HG03025 (cell line): ENCODE measurements at regions not wholly inside any gene's neighbourhood (a gene's known extent, or its start where the extent isn't known, plus 50 kb on each side); places are given as distances from the start of the nearest gene placed in this dataset.

Experiments
- ATAC-seq: cut with Tn5 transposase; IDR thresholded peaks from one replicate; pipeline ENCODE4 v1.9.1; 2021; ENCODE audit warnings: mild to moderate bottlenecking, moderate library complexity; ENCODE audit not compliant: unreplicated experiment, low FRiP score

- no peak for ATAC-seq
These were observed 292.9 kb downstream of the TLE3 start for GRCh38 chr15:69804786-69805185.

DNA sequence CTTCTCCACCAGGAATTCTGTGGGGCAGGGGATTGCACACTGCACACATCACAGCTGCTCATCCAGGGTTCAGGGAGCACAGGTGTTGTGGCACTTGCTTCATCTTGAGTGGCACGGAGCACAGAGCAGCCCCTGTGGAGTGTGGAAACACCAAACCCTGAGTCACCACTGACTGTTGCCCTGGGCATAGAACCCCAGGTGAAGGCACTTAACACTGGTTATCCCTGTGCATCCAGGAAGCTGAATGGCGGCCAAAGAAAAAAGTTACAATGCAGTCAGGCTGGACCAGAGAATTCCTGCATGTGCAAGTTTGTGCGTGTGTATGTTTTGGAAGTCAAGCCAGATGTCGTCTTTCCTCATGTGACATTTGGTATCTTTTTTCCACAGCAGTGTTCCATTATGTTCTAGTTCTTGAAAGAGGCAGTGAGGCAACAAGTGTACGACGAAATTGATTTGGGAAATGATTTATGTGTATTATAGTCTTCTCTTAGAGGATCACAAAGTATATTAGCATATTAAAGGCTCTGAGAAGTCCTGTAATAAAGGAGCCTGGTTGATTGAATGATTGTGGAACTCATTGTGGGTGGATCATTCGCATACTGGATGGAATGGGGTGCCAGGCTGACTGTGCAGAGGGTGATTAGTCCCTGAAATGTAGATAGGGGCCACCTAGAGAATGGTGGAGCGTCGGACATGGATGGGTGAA is 292.3 kb downstream of the TLE3 start:
- ATAC-seq = no peak

DNA sequence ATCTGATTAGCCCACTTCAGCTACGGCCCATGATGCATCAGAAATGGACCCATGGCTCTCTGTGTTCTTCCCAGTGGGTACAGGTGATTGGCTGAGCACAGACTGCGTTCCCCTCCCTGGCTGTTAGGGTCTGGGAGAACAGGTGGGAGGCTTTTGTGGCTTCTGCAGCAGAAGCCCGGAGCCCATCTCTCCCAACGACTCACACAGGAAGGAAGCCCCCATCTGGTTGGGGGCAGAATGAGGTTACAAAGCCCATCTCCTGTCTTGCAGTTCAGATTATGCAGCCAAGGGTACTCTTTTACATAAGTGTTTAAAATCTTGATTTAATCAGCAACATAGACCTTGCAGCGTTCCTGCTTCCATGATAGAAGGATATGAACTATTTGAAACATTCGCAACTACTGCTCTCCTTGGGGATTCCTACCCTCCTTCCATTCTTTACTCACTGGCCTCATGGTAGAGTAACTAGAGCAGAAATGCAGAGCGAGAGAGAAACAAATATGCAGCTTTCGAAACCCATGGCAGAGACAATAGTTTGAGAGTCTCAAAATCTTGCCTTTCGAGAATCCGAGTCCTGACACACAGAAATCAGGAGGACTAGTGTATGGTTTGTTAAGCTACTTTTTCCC is 291.3 kb downstream of the TLE3 start:
- ATAC-seq = no peak

- no peak for ATAC-seq
These were observed 290.0 kb downstream of the TLE3 start for GRCh38 chr15:69807721-69808120.

GRCh38 chr15:69808756-69809155 is 289.0 kb downstream of the TLE3 start:
- ATAC-seq = no peak

GRCh38 chr15:69809421-69809820 is 288.3 kb downstream of the TLE3 start:
- ATAC-seq = no peak

DNA sequence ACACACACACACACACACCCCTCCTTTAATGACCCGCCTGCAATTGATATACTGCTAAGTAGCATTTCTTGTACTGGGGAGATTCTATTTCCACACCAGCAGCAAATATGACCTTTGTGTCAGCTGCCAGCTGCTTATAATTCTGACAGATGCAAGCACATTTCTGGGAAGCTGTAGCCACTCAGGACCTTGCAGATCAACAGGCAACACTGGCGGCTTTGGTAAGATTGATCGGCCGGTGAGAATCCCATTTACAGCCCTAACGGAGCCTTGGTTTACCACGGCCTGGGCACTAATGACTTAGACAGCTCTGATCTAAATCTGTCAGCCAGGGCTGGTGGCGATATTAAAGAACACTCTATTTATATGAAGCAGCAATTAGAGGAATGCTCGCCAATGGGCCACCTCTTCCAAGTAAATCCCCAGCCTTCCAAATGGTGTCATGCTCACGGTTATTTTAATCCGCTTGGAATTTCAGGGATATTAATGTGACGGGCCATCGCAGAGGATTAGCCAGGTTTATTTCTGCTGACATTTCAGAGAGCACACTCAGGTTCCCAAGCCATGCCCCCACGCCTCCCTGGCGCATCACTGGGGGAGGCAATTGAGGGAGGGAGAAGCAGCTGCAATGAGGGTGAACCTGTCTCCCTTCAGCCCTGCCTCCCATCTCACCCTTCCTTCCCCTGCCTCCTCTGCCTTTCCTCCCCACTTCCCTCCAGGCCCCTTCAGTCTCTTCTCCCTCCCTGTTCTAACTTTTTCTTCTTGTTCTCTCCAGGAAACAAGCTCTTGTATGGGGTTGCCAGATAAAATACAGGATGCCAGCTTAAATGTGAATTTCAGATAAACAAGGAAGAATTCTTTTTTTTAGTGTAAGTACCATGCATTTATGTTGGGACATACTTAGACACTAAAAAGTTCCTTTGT is 287.0 kb downstream of the TLE3 start:
- no peak for ATAC-seq

- ATAC-seq = no peak
These were observed 284.9 kb downstream of the TLE3 start for GRCh38 chr15:69812861-69813261.

- no peak for ATAC-seq
These were observed 283.8 kb downstream of the TLE3 start for GRCh38 chr15:69813881-69814280.

DNA sequence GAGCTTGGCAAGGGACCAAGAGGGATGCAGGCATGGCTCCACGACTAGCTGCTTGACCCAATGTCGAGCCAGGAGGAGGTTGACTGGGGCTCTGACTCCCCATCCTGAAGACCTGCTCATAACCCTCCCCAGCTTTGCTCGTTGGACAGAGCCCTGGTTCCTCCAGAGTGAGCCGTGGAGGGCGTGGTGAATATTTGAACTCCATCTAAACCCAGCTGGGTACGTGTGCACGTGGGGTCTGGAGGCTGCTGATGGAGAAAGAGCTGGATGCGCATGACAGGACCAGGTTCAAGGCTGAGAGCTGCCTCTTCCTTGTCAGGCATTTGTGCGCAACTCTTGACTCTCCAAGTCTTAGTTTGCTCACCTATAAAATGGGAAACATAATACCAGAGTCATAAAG is 282.8 kb downstream of the TLE3 start:
- no peak for ATAC-seq

DNA sequence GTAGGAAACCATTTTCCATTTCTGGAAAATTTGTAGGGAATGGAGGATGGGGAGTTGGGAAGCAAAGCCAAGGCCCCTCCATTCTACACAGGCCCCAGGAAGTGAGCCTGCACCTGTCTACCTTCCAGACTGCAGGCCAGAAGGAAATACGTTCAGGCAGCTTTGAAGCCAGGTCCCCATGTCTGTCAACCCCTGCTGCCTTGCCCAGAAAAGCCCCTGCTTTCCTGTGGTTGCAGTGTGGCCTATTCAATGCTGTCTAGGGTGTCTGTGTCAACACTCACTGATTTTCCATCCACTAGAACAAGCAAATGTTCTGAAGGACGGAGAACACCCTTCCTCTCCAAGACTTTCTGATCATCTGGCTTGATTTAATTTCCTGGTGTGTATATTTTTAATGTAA is 281.9 kb downstream of the TLE3 start:
- ATAC-seq = no peak

DNA sequence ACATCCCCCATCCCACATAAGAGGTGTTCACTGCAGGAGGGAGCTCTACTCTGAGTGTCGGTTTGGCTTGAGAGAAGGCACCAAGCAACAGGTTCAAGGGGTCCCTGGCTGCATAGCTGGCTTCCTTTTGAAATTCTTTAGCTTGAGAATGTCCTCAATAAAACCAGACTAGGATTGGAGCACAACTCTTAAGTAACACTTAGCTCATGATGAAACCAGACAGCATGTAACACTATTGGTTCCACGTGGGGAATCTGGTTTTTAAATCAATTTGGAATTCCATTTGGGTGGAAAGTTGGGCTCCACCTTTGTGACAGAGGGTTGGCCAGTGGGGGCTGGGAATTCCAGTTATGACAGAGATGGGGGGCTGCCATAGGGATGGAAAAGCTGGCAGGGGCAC is 281.2 kb downstream of the TLE3 start:
- no peak for ATAC-seq

DNA sequence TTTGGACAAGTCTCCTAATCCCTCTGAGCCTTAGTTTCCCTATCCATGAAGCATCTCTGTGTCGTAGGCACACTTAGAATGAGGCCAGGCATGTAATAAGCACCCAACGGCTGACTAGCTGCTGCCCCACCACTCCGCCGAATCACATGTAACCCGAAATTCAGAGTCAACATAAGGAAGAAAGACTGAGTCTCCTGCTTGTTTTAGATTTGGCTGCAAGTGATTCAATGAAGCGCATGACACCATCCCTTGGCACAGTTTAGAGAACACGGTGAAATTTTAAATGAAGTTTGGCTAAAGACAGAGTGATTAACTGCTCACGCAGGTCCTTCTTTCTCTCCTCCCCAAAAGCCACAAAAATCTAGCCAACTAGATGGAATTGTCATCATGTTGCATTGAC is 279.2 kb downstream of the TLE3 start:
- ATAC-seq = no peak

DNA sequence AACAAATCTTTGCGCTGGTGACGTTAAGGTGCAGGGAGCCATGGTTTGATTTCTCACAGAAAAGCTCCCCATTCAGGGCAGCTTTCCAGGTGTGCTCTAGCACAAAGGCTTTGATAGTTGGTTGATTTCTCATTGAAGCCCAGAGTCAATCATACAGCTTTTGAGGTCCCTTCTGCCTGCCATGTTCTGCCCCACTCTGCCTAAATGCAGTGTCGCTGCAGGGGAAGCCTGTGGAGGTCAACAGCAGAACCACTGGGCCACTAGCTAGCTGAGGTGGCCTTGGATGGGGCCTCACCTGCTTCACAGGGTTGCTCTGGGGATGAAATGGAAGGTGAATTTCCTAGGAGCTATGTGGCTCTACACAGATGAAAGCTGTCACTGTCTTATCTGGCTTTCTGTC is 278.3 kb downstream of the TLE3 start:
- ATAC-seq = no peak

DNA sequence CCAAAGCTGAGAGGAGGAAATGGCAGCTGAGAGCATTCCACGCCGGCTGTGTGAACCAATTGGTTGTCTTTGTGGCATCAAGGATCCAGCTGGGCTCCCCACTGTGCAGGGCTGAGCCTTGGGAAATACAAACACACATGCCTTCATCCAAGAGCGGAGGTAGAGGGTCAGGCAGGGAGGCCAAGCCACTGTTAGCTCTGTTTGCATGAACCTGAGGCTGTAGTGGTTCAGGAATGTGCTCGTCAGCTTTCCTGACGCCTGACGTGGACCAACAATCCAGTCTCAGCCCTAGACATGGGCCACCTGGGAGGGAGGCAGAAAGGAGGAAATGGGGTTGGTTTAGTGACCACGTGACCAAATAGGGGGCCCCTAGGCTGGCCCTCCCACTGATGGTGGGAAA is 276.9 kb downstream of the TLE3 start:
- ATAC-seq = no peak

DNA sequence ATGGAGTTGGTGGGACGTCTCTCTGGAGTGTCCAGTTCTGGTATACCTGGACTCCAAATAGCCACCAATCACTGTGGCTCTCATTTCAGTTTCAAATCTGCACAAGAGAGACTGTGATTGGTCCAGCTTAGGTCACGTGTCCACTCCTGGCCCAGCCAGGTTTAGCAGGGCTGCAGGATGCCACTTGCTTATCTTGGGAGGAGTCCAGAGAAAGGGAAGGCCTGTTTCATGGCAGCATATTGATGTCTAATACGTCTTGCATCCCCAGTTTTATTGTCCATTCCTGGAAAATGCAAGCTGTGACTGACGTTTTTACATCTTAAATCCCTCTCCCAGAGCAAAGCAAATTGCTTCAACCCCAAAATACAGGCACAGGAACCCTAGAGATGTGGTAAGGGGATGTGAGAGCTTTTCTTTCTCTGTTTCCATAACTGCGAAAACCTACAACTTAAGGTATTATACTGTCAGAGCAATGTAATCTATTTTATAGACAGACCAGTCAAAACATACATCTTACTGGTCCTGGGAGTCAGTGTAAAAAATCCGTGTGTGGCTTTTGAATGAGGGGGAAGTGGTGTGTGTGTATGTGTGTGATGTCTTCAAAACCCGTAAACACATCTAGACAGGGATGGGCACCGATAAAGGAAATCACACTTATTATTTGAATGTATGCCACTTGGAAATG is 274.4 kb downstream of the TLE3 start:
- ATAC-seq = no peak

DNA sequence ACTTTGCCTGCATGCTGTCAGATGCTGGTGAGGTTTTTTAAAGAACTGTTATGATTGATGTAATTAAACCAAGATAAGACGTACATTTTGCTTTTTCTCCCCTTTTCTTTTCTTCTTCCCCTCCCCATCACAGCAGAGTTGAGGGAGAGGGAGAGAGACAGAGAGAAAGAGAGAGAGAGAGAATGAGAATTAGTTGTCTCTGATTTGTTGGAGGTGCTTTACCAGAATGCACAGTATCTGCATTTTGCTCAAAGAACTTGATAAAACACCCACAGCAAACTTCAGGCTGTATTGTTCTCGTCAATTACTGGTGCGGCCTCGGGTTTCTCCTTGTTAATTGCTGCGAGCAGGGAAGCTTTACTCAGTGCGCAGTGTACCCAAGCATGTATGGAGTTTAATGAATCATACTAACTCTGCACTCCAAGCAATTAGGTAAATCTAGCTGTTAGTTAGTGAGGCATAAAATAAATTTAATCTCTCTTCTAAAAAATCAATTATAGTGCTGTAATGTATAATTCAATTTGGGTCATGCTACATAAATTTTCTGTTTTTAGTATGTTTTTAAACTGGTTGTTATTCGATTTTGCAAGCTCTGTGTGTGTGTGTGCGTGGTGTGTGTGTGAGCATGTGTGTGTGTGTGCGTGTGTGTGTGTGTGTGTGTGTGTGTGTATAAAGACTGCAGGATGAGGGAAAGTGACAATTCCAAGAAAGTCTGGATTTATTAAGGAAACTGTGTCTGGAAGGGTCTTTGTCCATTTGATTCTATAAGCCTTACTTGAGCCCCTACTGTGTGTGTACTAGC is 273.4 kb downstream of the TLE3 start:
- no peak for ATAC-seq

- ATAC-seq = no peak
These were observed 272.8 kb downstream of the TLE3 start for GRCh38 chr15:69824877-69825406.

- ATAC-seq = no peak
These were observed 271.5 kb downstream of the TLE3 start for GRCh38 chr15:69825941-69826818.
